ENCODE measurements at regions not wholly inside any gene's neighbourhood (a gene's known extent, or its start where the extent isn't known, plus 50 kb on each side); places are given as distances from the start of the nearest gene placed in this dataset.

- WGBS, 2 donors (ENCODE audit: low coverage in 1 of 2): 61 to 70% methylated on average over 2 of the region's 2 CpGs
- no peak overlapping the region for H3K4me3 ChIP-seq
- intact Hi-C loops (cut with DNase I; ENCODE audit: low total_unique reads): no loop called here
- H3K4me1 ChIP-seq: no peaks in the 10 kb centered on the region
- no peak overlapping the region for H3K27ac ChIP-seq
- TF ChIP-seq EP300 (IDR thresholded peaks at IDR 0.05; ENCODE audit: low read depth): no peak
- TF ChIP-seq CTCF (IDR thresholded peaks at IDR 0.05): no peak
- TF ChIP-seq POLR2A (IDR thresholded peaks at IDR 0.05): no peak
- no peak for TF ChIP-seq POLR2AphosphoS5 (IDR thresholded peaks at IDR 0.05)
- no peaks in the 10 kb centered on the region for H3K27me3 ChIP-seq
- H3K9me3 ChIP-seq: no peaks in the 10 kb centered on the region
- no peak for DNase-seq
- no peaks in the 10 kb centered on the region for H3K36me3 ChIP-seq
- in situ Hi-C loops (cut with MboI; ENCODE audit: low pct_ligation_motif_present in 1 of 4, low pct_unique_long_range_greater_than_20kb in 1 of 4, low sequenced_read_pairs in 3 of 4): no loop called here
Observed at GRCh38 chr1:227395426-227396028, 77.2 kb upstream of the CDC42BPA start.

- Histone ChIP-seq H3K36me3 (no peaks in the 10 kb centered on the region), H3K4me3 (no peak overlapping the region), H3K9me3 (no peaks in the 10 kb centered on the region), H3K27ac (no peak overlapping the region), H3K4me1 (peaks cover 0 to 6% (median 0%) of the 10 kb centered on the region in 4 donors), H3K27me3 (no peaks in the 10 kb centered on the region)
- no peak for DNase-seq
- TF ChIP-seq POLR2A (IDR thresholded peaks at IDR 0.05): no peak
- 48 to 83% methylated on average over 2 to 3 of the region's 3 CpGs for WGBS, 2 donors (ENCODE audit: low coverage in 1 of 2)
- intact Hi-C loops (cut with DNase I; ENCODE audit: low total_unique reads): no loop called here
- in situ Hi-C loops (cut with MboI; ENCODE audit: low pct_ligation_motif_present in 1 of 4, low pct_unique_long_range_greater_than_20kb in 1 of 4, low sequenced_read_pairs in 3 of 4): no loop called here
Observed at GRCh38 chr1:227392984-227393764, 74.9 kb upstream of the CDC42BPA start.

- Histone ChIP-seq H3K27me3 (no peaks in the 10 kb centered on the region), H3K36me3 (no peaks in the 10 kb centered on the region), H3K4me1 (peaks cover 0 to 6% (median 0%) of the 10 kb centered on the region in 4 donors), H3K9me3 (no peaks in the 10 kb centered on the region), H3K27ac (no peak overlapping the region), H3K4me3 (no peak overlapping the region)
- no peak for DNase-seq
- intact Hi-C loops (cut with DNase I; ENCODE audit: low total_unique reads): no loop called here
- in situ Hi-C loops (cut with MboI; ENCODE audit: low pct_ligation_motif_present in 1 of 4, low pct_unique_long_range_greater_than_20kb in 1 of 4, low sequenced_read_pairs in 3 of 4): no loop called here
- 59 to 68% methylated on average over 4 of the region's 4 CpGs for WGBS, 2 donors (ENCODE audit: low coverage in 1 of 2)
- TF ChIP-seq POLR2A (IDR thresholded peaks at IDR 0.05) (no peak), POLR2AphosphoS5 (IDR thresholded peaks at IDR 0.05) (no peak), EP300 (IDR thresholded peaks at IDR 0.05; ENCODE audit: low read depth) (no peak), CTCF (IDR thresholded peaks at IDR 0.05) (no peak)
Observed at GRCh38 chr1:227391879-227392278, 73.6 kb upstream of the CDC42BPA start.

- TF ChIP-seq CTCF (IDR thresholded peaks at IDR 0.05): no peak
- no peak for TF ChIP-seq POLR2A (IDR thresholded peaks at IDR 0.05)
- TF ChIP-seq EP300 (IDR thresholded peaks at IDR 0.05; ENCODE audit: low read depth): no peak
- no peak for TF ChIP-seq POLR2AphosphoS5 (IDR thresholded peaks at IDR 0.05)
- no peak for DNase-seq
- Histone ChIP-seq H3K4me3 (no peak overlapping the region), H3K36me3 (no peaks in the 10 kb centered on the region), H3K27ac (no peak overlapping the region), H3K4me1 (peaks cover 0 to 6% (median 0%) of the 10 kb centered on the region in 4 donors), H3K9me3 (no peaks in the 10 kb centered on the region), H3K27me3 (no peaks in the 10 kb centered on the region)
- intact Hi-C loops (cut with DNase I; ENCODE audit: low total_unique reads): no loop called here
- 81% methylated on average over 3 to 4 of the region's 4 CpGs for WGBS, 2 donors (ENCODE audit: low coverage in 1 of 2)
- in situ Hi-C loops (cut with MboI; ENCODE audit: low pct_ligation_motif_present in 1 of 4, low pct_unique_long_range_greater_than_20kb in 1 of 4, low sequenced_read_pairs in 3 of 4): no loop called here
Observed at GRCh38 chr1:227391211-227391610, 72.9 kb upstream of the CDC42BPA start.
